OCI-LY1 (cell line): ENCODE measurements at regions not wholly inside any gene's neighbourhood (a gene's known extent, or its start where the extent isn't known, plus 50 kb on each side); places are given as distances from the start of the nearest gene placed in this dataset.

ENCODE experiments used
- EZH2 ChIP-seq: fragments of 200-600 bp; sonication (generic), shearing (Covaris generic); IDR thresholded peaks from 2 replicates; pipeline ENCODE4 v1.8.0; 2017; ENCODE audit warnings: borderline replicate concordance, mixed run types, mild to moderate bottlenecking, antibody characterized with exemption, low read length, moderate library complexity, mixed read lengths
- TF ChIP-seq, protein P1 (sequence below): fragments of 200-600 bp; sonication (generic), shearing (Covaris generic); IDR thresholded peaks from 2 replicates; pipeline ENCODE4 v1.5.1; 2017; ENCODE audit warnings: mild to moderate bottlenecking, antibody characterized with exemption, low read length, moderate library complexity, mixed read lengths

DNA sequence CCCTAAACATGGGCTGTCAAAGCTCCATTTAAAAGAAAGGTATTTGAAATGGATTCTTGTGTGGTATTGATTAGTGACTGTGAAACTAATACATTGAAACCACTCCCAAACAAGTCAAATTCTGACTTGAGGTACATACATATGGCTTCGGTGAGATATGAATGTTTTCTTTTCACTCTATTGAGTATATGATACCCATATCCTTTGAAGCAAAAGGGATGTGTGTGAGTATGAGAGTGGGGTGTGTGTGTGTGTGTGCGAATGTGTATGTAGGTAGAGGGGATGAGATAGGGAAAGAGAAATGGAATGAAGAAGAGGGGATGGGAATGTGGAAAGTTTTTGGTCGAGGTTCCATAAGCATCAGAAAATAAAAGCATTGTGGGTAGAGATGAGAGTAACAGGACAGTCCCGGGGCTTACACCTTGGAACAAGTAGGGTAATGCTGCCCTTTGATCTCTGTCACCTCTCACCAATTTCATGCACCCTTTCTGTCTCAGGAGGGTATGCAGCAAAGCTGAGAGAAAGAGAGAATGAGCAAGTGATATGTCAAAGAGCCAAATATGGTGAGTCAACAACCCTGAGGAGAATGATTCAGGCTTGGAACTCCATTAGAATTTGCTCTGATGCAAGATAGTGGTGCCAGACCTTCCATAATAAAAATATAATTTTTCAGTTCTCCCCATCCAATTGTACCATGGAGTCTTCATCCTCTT is 64.0 kb upstream of the ZEB2 start:
- TF ChIP-seq, protein P1, sequence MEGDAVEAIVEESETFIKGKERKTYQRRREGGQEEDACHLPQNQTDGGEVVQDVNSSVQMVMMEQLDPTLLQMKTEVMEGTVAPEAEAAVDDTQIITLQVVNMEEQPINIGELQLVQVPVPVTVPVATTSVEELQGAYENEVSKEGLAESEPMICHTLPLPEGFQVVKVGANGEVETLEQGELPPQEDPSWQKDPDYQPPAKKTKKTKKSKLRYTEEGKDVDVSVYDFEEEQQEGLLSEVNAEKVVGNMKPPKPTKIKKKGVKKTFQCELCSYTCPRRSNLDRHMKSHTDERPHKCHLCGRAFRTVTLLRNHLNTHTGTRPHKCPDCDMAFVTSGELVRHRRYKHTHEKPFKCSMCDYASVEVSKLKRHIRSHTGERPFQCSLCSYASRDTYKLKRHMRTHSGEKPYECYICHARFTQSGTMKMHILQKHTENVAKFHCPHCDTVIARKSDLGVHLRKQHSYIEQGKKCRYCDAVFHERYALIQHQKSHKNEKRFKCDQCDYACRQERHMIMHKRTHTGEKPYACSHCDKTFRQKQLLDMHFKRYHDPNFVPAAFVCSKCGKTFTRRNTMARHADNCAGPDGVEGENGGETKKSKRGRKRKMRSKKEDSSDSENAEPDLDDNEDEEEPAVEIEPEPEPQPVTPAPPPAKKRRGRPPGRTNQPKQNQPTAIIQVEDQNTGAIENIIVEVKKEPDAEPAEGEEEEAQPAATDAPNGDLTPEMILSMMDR, result no peak
- TF ChIP-seq EZH2, result no peak
